ENCODE measurements at regions not wholly inside any gene's neighbourhood (a gene's known extent, or its start where the extent isn't known, plus 50 kb on each side); places are given as distances from the start of the nearest gene placed in this dataset.

GRCh38 chr12:114186241-114187002 lies 219.5 kb downstream of the TBX5 start:
- WGBS, 4 donors = 27 to 34% (median 28%) methylated on average over 16 to 17 of the region's 17 CpGs
- TF ChIP-seq POLR2A (IDR thresholded peaks at IDR 0.05) = no peak
- no peak for TF ChIP-seq CTCF (IDR thresholded peaks at IDR 0.05)
- Histone ChIP-seq H3K4me1 (peaks cover 0 to 23% (median 0%) of the 10 kb centered on the region in 12 donors), H3K36me3 (no peaks in the 10 kb centered on the region), H3K9me3 (peaks cover 0 to 5% (median 0%) of the 10 kb centered on the region in 12 donors), H3K27ac (no peak overlapping the region), H3K27me3 (peaks cover 0 to 10% (median 0%) of the 10 kb centered on the region in 9 donors), H3K4me3 (no peak overlapping the region)
- DNase-seq (no peak), ATAC-seq (peak; percentile 32 to 88 (median 55))
- intact Hi-C loops (cut with DNase I) = no loop called here

GRCh38 chr12:114185036-114185435 lies 218.9 kb upstream of the RBM19 start:
- ATAC-seq (peak; percentile 56 to 79 (median 73)), DNase-seq (no peak)
- H3K4me1 ChIP-seq = peaks cover 0 to 18% (median 0%) of the 10 kb centered on the region in 12 donors
- H3K27ac ChIP-seq = no peak overlapping the region
- no peak for TF ChIP-seq POLR2A (IDR thresholded peaks at IDR 0.05)
- no peak for TF ChIP-seq CTCF (IDR thresholded peaks at IDR 0.05)
- H3K9me3 ChIP-seq = peaks cover 0 to 5% (median 0%) of the 10 kb centered on the region in 12 donors
- intact Hi-C loops (cut with DNase I) = no loop called here
- WGBS, 4 donors = 39 to 54% (median 44%) methylated on average over 5 of the region's 5 CpGs
- H3K36me3 ChIP-seq = no peaks in the 10 kb centered on the region
- H3K27me3 ChIP-seq = peaks cover 0 to 10% (median 0%) of the 10 kb centered on the region in 9 donors
- H3K4me3 ChIP-seq = no peak overlapping the region

GRCh38 chr12:114174326-114174725 lies 208.2 kb upstream of the RBM19 start:
- H3K27me3 ChIP-seq = no peaks in the 10 kb centered on the region
- TF ChIP-seq POLR2A (IDR thresholded peaks at IDR 0.05) (no peak), CTCF (IDR thresholded peaks at IDR 0.05) (no peak)
- intact Hi-C loops (cut with DNase I) = loop anchor here in 3 of 10 donors (5.0 to 10.0 kb wide), 4 partner anchors 38 to 220 kb away; no protein-coding TSS in a partner anchor
- ATAC-seq (peak; percentile 48 to 83 (median 72)), DNase-seq (peak in 2 of 5 donors; percentile 49 to 67)
- no peaks in the 10 kb centered on the region for H3K9me3 ChIP-seq
- peaks cover 0 to 17% (median 0%) of the 10 kb centered on the region in 12 donors for H3K4me1 ChIP-seq
- H3K27ac ChIP-seq = no peak overlapping the region
- no peak overlapping the region for H3K4me3 ChIP-seq
- H3K36me3 ChIP-seq = no peaks in the 10 kb centered on the region
- WGBS, 4 donors = 91 to 100% (median 99%) methylated on average over 1 of the region's 1 CpG

- Histone ChIP-seq H3K27ac (no peak overlapping the region), H3K9me3 (no peaks in the 10 kb centered on the region), H3K27me3 (no peaks in the 10 kb centered on the region), H3K36me3 (no peaks in the 10 kb centered on the region), H3K4me1 (peaks cover 0 to 17% (median 0%) of the 10 kb centered on the region in 12 donors), H3K4me3 (no peak overlapping the region)
- ATAC-seq (no peak), DNase-seq (no peak)
- WGBS, 4 donors = 80 to 92% (median 87%) methylated on average over 4 of the region's 4 CpGs
- intact Hi-C loops (cut with DNase I) = loop anchor here in 3 of 10 donors (5.0 to 10.0 kb wide), 4 partner anchors 40 to 223 kb away; no protein-coding TSS in a partner anchor
- TF ChIP-seq POLR2A (IDR thresholded peaks at IDR 0.05) (no peak), CTCF (IDR thresholded peaks at IDR 0.05) (no peak)
These were observed 206.0 kb upstream of the RBM19 start for GRCh38 chr12:114172135-114172534.

All from heart left ventricle (tissue), 16 donors.